Thyroid gland (tissue), 4 donors: ENCODE measurements at regions not wholly inside any gene's neighbourhood (a gene's known extent, or its start where the extent isn't known, plus 50 kb on each side); places are given as distances from the start of the nearest gene placed in this dataset.

Experiments used
- POLR2A ChIP-seq, 2 donors: fragments of 450-650 bp; IDR thresholded peaks; one replicate each; pipeline ENCODE4 v1.6.1; 2017; ENCODE audit warnings: antibody characterized with exemption in 2 of 2, mild to moderate bottlenecking in 2 of 2, moderate library complexity in 1 of 2
- TF ChIP-seq, protein P1 (sequence below), 6 experiments: fragments of 200-600 bp in 3 of 6; fragments of 450-650 bp in 3 of 6; sonication (generic) in 3 of 6; IDR thresholded peaks; one replicate each; pipeline ENCODE4 v1.5.1; 2016 to 2019; ENCODE audit warnings: antibody characterized with exemption in 6 of 6, mild to moderate bottlenecking in 2 of 6, inconsistent platforms in 1 of 6, moderate library complexity in 1 of 6

DNA sequence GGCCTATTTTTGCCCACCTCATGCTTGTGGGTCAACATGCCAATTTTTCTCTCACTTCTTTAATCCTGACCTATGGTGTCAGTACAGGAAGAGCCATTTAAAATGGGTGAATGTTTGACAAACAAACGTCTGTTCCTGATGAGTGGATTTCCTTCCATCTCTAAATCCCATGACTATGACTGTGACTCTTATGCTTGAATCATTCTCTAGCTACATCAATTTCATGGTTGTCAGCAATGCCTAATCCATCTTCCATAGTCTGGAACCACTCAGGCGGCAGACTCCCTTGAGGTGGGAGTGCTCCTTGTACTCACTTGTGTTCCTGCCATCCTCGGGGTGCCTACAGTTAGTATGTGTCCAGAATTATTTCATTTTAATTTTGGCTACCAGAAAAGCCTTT, 194.9 kb upstream of the RPS6KA3 start:
- no peak for TF ChIP-seq POLR2A (IDR thresholded peaks at IDR 0.05)
- TF ChIP-seq, protein P1, sequence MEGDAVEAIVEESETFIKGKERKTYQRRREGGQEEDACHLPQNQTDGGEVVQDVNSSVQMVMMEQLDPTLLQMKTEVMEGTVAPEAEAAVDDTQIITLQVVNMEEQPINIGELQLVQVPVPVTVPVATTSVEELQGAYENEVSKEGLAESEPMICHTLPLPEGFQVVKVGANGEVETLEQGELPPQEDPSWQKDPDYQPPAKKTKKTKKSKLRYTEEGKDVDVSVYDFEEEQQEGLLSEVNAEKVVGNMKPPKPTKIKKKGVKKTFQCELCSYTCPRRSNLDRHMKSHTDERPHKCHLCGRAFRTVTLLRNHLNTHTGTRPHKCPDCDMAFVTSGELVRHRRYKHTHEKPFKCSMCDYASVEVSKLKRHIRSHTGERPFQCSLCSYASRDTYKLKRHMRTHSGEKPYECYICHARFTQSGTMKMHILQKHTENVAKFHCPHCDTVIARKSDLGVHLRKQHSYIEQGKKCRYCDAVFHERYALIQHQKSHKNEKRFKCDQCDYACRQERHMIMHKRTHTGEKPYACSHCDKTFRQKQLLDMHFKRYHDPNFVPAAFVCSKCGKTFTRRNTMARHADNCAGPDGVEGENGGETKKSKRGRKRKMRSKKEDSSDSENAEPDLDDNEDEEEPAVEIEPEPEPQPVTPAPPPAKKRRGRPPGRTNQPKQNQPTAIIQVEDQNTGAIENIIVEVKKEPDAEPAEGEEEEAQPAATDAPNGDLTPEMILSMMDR (IDR thresholded peaks at IDR 0.05): no peak
